Progenitor cell of endocrine pancreas (in vitro differentiated cells): ENCODE measurements at regions not wholly inside any gene's neighbourhood (a gene's known extent, or its start where the extent isn't known, plus 50 kb on each side); places are given as distances from the start of the nearest gene placed in this dataset.

ENCODE experiments used
- DNase-seq: peaks from one replicate; pipeline ENCODE4 v3.0.0; 2021; ENCODE audit warnings: low spot score; ENCODE audit not compliant: unreplicated experiment
- H3K27ac Mint-ChIP-seq: 2 replicates; pipeline ENCODE4 v1.8.0; 2021; ENCODE audit warnings: mild to moderate bottlenecking, moderate library complexity, mixed read lengths
- H3K27me3 Mint-ChIP-seq: 2 replicates; pipeline ENCODE4 v1.8.0; 2021; ENCODE audit warnings: mixed read lengths
- H3K36me3 Mint-ChIP-seq: 2 replicates; pipeline ENCODE4 v1.8.0; 2022; ENCODE audit warnings: mixed read lengths; ENCODE audit not compliant: insufficient read depth
- H3K4me1 Mint-ChIP-seq: 2 replicates; pipeline ENCODE4 v1.8.0; 2021; ENCODE audit warnings: low read depth, mixed read lengths
- H3K4me3 Mint-ChIP-seq: 2 replicates; pipeline ENCODE4 v1.8.0; 2021; ENCODE audit warnings: low read depth, mild to moderate bottlenecking, moderate library complexity, mixed read lengths
- H3K9me3 Mint-ChIP-seq: 2 replicates; pipeline ENCODE4 v1.8.0; 2021; ENCODE audit warnings: low read depth, mixed read lengths
- CTCF ChIP-seq: fragments of 200-600 bp; sonication (generic); IDR thresholded peaks from one replicate; pipeline ENCODE4 v1.5.0; 2021; ENCODE audit warnings: antibody characterized with exemption, mild to moderate bottlenecking; ENCODE audit not compliant: unreplicated experiment

- Mint-ChIP-seq H3K27ac (no peak overlapping the region), H3K27me3 (no peaks in the 10 kb centered on the region), H3K9me3 (peaks cover 17% of the 10 kb centered on the region), H3K4me3 (no peak overlapping the region), H3K4me1 (no peaks in the 10 kb centered on the region), H3K36me3 (no peaks in the 10 kb centered on the region)
- DNase-seq, result no peak
- TF ChIP-seq CTCF, result no peak
Measured at GRCh38 chr6:68458447-68458846, 176.6 kb upstream of the ADGRB3 start.

GRCh38 chr6:68447112-68447511 is 188.0 kb upstream of the ADGRB3 start:
- no peaks in the 10 kb centered on the region for H3K27me3 Mint-ChIP-seq
- peaks cover 6% of the 10 kb centered on the region for H3K9me3 Mint-ChIP-seq
- H3K36me3 Mint-ChIP-seq, result no peaks in the 10 kb centered on the region
- H3K27ac Mint-ChIP-seq, result no peak overlapping the region
- no peak for TF ChIP-seq CTCF
- H3K4me1 Mint-ChIP-seq, result peaks cover under 1% of the 10 kb centered on the region
- no peak for DNase-seq
- no peak overlapping the region for H3K4me3 Mint-ChIP-seq

GRCh38 chr6:68445926-68446325 is 189.2 kb upstream of the ADGRB3 start:
- H3K27me3 Mint-ChIP-seq, result no peaks in the 10 kb centered on the region
- H3K36me3 Mint-ChIP-seq, result no peaks in the 10 kb centered on the region
- H3K4me3 Mint-ChIP-seq, result no peak overlapping the region
- no peak overlapping the region for H3K27ac Mint-ChIP-seq
- H3K4me1 Mint-ChIP-seq, result peaks cover 5% of the 10 kb centered on the region
- H3K9me3 Mint-ChIP-seq, result no peaks in the 10 kb centered on the region
- no peak for DNase-seq
- no peak for TF ChIP-seq CTCF

GRCh38 chr6:68443704-68444103 is 191.4 kb upstream of the ADGRB3 start:
- DNase-seq, result no peak
- Mint-ChIP-seq H3K27me3 (no peaks in the 10 kb centered on the region), H3K27ac (no peak overlapping the region), H3K4me3 (no peak overlapping the region), H3K9me3 (no peaks in the 10 kb centered on the region), H3K4me1 (peaks cover 5% of the 10 kb centered on the region), H3K36me3 (no peaks in the 10 kb centered on the region)
- TF ChIP-seq CTCF, result peak; percentile 48

GRCh38 chr6:68427630-68428029 is 207.5 kb upstream of the ADGRB3 start:
- Mint-ChIP-seq H3K27me3 (no peaks in the 10 kb centered on the region), H3K4me3 (no peak overlapping the region), H3K36me3 (no peaks in the 10 kb centered on the region)

More at GRCh38 chr6:68427630-68428029, 207.5 kb upstream of the ADGRB3 start:
- no peak for DNase-seq
- Mint-ChIP-seq H3K27ac (no peak overlapping the region), H3K4me1 (no peaks in the 10 kb centered on the region), H3K9me3 (no peaks in the 10 kb centered on the region)
- no peak for TF ChIP-seq CTCF
